ENCODE measurements at regions not wholly inside any gene's neighbourhood (a gene's known extent, or its start where the extent isn't known, plus 50 kb on each side); places are given as distances from the start of the nearest gene placed in this dataset.
A peak's percentile ranks its signal among the peaks of the same experiment; 100 is the strongest.

GRCh38 chr1:198903203-198903602 lies 264.4 kb downstream of the PTPRC start:
- 58% methylated on average over 1 of the region's 3 CpGs for WGBS
- no peak overlapping the region for H3K23ac ChIP-seq (ENCODE audit: low read length in 2 of 2)
- no peak overlapping the region for H2BK5ac ChIP-seq (ENCODE audit: low read depth, low read length, poor library complexity, severe bottlenecking)
- no peak overlapping the region for H2BK15ac ChIP-seq (ENCODE audit: low read depth, poor library complexity, severe bottlenecking)
- peak overlapping the region in 1 of 2 experiments; percentile 43 for H3K18ac ChIP-seq (ENCODE audit: low read depth in 1 of 2, low read length in 2 of 2)
- peaks cover 2 to 20% of the 10 kb centered on the region in 2 experiments for H3K36me3 ChIP-seq (ENCODE audit: control insufficient read depth in 1 of 2, insufficient read depth in 2 of 2, low read depth in 1 of 2, low read length in 2 of 2)
- no peak overlapping the region for H4K91ac ChIP-seq (ENCODE audit: low read length)
- H3K4me3 ChIP-seq (ENCODE audit: insufficient read depth in 1 of 2, low read depth in 1 of 2, low read length in 2 of 2), result no peak overlapping the region
- H3K27me3 ChIP-seq (ENCODE audit: control insufficient read depth in 1 of 2, insufficient read depth in 1 of 2, low read length in 2 of 2), result no peaks in the 10 kb centered on the region
- H2BK120ac ChIP-seq (ENCODE audit: low read depth, low read length), result peak overlapping the region; percentile 73
- H4K8ac ChIP-seq (ENCODE audit: low read length), result peak overlapping the region; percentile 49
- no peak overlapping the region for H3K14ac ChIP-seq (ENCODE audit: low read length in 2 of 2)
- no peak overlapping the region for H3K4me2 ChIP-seq (ENCODE audit: low read length, poor library complexity, severe bottlenecking)
- H3K4ac ChIP-seq (ENCODE audit: low read depth in 1 of 2, low read length in 2 of 2), result peak overlapping the region in 1 of 2 experiments; percentile 64
- H2BK12ac ChIP-seq (ENCODE audit: low read length in 2 of 2), result no peak overlapping the region
- H2AK5ac ChIP-seq (ENCODE audit: low read length, severe bottlenecking), result peak overlapping the region; percentile 77
- no peaks in the 10 kb centered on the region for H3K79me1 ChIP-seq (replicated peaks; ENCODE audit: low read length, poor library complexity, severe bottlenecking)
- peaks cover 5% of the 10 kb centered on the region for H3K4me1 ChIP-seq (ENCODE audit: control insufficient read depth, insufficient read depth, low read depth, low read length)
- no peak for DNase-seq
- no peaks in the 10 kb centered on the region for H3K9me3 ChIP-seq (ENCODE audit: control insufficient read depth, low read length)
- no peak overlapping the region for H3K27ac ChIP-seq (ENCODE audit: low read length, poor library complexity, severe bottlenecking)
- no peak overlapping the region for H3K9ac ChIP-seq (ENCODE audit: low read length)
- H2AFZ ChIP-seq (ENCODE audit: low read depth, low read length), result no peak overlapping the region

- H2BK12ac ChIP-seq (ENCODE audit: low read length in 2 of 2), result no peak overlapping the region
- 97% methylated on average over 1 of the region's 3 CpGs for WGBS
- no peak overlapping the region for H3K4me2 ChIP-seq (ENCODE audit: low read length, poor library complexity, severe bottlenecking)
These were observed 264.8 kb downstream of the PTPRC start for GRCh38 chr1:198903621-198904020.

GRCh38 chr1:198904321-198904720 lies 265.5 kb downstream of the PTPRC start:
- no peak overlapping the region for H2BK15ac ChIP-seq (ENCODE audit: low read depth, poor library complexity, severe bottlenecking)
- H3K23ac ChIP-seq (ENCODE audit: low read length in 2 of 2), result no peak overlapping the region
- no peak overlapping the region for H3K27ac ChIP-seq (ENCODE audit: low read length, poor library complexity, severe bottlenecking)
- peak; percentile 57 for DNase-seq
- no peak overlapping the region for H3K18ac ChIP-seq (ENCODE audit: low read depth in 1 of 2, low read length in 2 of 2)
- H3K14ac ChIP-seq (ENCODE audit: low read length in 2 of 2), result no peak overlapping the region
- no peaks in the 10 kb centered on the region for H3K9me3 ChIP-seq (ENCODE audit: control insufficient read depth, low read length)
- H2BK5ac ChIP-seq (ENCODE audit: low read depth, low read length, poor library complexity, severe bottlenecking), result no peak overlapping the region
- no peak overlapping the region for H4K91ac ChIP-seq (ENCODE audit: low read length)
- no peak overlapping the region for H2BK120ac ChIP-seq (ENCODE audit: low read depth, low read length)
- peaks cover 2 to 12% of the 10 kb centered on the region in 2 experiments for H3K36me3 ChIP-seq (ENCODE audit: control insufficient read depth in 1 of 2, insufficient read depth in 2 of 2, low read depth in 1 of 2, low read length in 2 of 2)
- no peaks in the 10 kb centered on the region for H3K79me1 ChIP-seq (replicated peaks; ENCODE audit: low read length, poor library complexity, severe bottlenecking)
- no peaks in the 10 kb centered on the region for H3K27me3 ChIP-seq (ENCODE audit: control insufficient read depth in 1 of 2, insufficient read depth in 1 of 2, low read length in 2 of 2)
- H2AFZ ChIP-seq (ENCODE audit: low read depth, low read length), result no peak overlapping the region
- no peak overlapping the region for H3K4me2 ChIP-seq (ENCODE audit: low read length, poor library complexity, severe bottlenecking)
- H3K4me3 ChIP-seq (ENCODE audit: insufficient read depth in 1 of 2, low read depth in 1 of 2, low read length in 2 of 2), result no peak overlapping the region
- no peak overlapping the region for H3K4ac ChIP-seq (ENCODE audit: low read depth in 1 of 2, low read length in 2 of 2)
- H2AK5ac ChIP-seq (ENCODE audit: low read length, severe bottlenecking), result no peak overlapping the region
- no peak overlapping the region for H2BK12ac ChIP-seq (ENCODE audit: low read length in 2 of 2)
- no peak overlapping the region for H3K9ac ChIP-seq (ENCODE audit: low read length)
- 0% methylated on average over 1 of the region's 2 CpGs for WGBS
- H3K4me1 ChIP-seq (ENCODE audit: control insufficient read depth, insufficient read depth, low read depth, low read length), result peaks cover 5% of the 10 kb centered on the region
- H4K8ac ChIP-seq (ENCODE audit: low read length), result no peak overlapping the region

More at GRCh38 chr1:198903621-198904020, 264.8 kb downstream of the PTPRC start:
- Histone ChIP-seq H3K36me3 (ENCODE audit: control insufficient read depth in 1 of 2, insufficient read depth in 2 of 2, low read depth in 1 of 2, low read length in 2 of 2) (peaks cover 2 to 19% of the 10 kb centered on the region in 2 experiments), H2BK5ac (ENCODE audit: low read depth, low read length, poor library complexity, severe bottlenecking) (no peak overlapping the region), H2AFZ (ENCODE audit: low read depth, low read length) (no peak overlapping the region), H3K14ac (ENCODE audit: low read length in 2 of 2) (no peak overlapping the region), H3K4me1 (ENCODE audit: control insufficient read depth, insufficient read depth, low read depth, low read length) (peaks cover 5% of the 10 kb centered on the region), H3K9ac (ENCODE audit: low read length) (no peak overlapping the region), H3K4me3 (ENCODE audit: insufficient read depth in 1 of 2, low read depth in 1 of 2, low read length in 2 of 2) (no peak overlapping the region), H3K27ac (ENCODE audit: low read length, poor library complexity, severe bottlenecking) (no peak overlapping the region), H2AK5ac (ENCODE audit: low read length, severe bottlenecking) (no peak overlapping the region), H3K23ac (ENCODE audit: low read length in 2 of 2) (no peak overlapping the region), H3K18ac (ENCODE audit: low read depth in 1 of 2, low read length in 2 of 2) (no peak overlapping the region), H3K4ac (ENCODE audit: low read depth in 1 of 2, low read length in 2 of 2) (no peak overlapping the region), H4K91ac (ENCODE audit: low read length) (no peak overlapping the region), H3K9me3 (ENCODE audit: control insufficient read depth, low read length) (no peaks in the 10 kb centered on the region), H2BK15ac (ENCODE audit: low read depth, poor library complexity, severe bottlenecking) (no peak overlapping the region), H3K27me3 (ENCODE audit: control insufficient read depth in 1 of 2, insufficient read depth in 1 of 2, low read length in 2 of 2) (no peaks in the 10 kb centered on the region), H3K79me1 (replicated peaks; ENCODE audit: low read length, poor library complexity, severe bottlenecking) (no peaks in the 10 kb centered on the region), H4K8ac (ENCODE audit: low read length) (no peak overlapping the region), H2BK120ac (ENCODE audit: low read depth, low read length) (peak overlapping the region; percentile 73)
- DNase-seq, result no peak

GRCh38 chr1:198906739-198907422 lies 268.0 kb downstream of the PTPRC start:
- no peak overlapping the region for H4K8ac ChIP-seq (ENCODE audit: low read length)
- H3K9ac ChIP-seq (ENCODE audit: low read length), result no peak overlapping the region
- H3K14ac ChIP-seq (ENCODE audit: low read length in 2 of 2), result no peak overlapping the region
- H4K91ac ChIP-seq (ENCODE audit: low read length), result no peak overlapping the region
- H2AFZ ChIP-seq (ENCODE audit: low read depth, low read length), result no peak overlapping the region
- peaks cover 5% of the 10 kb centered on the region for H3K4me1 ChIP-seq (ENCODE audit: control insufficient read depth, insufficient read depth, low read depth, low read length)
- H3K79me1 ChIP-seq (replicated peaks; ENCODE audit: low read length, poor library complexity, severe bottlenecking), result no peaks in the 10 kb centered on the region
- H2BK15ac ChIP-seq (ENCODE audit: low read depth, poor library complexity, severe bottlenecking), result no peak overlapping the region
- no peaks in the 10 kb centered on the region for H3K36me3 ChIP-seq (ENCODE audit: control insufficient read depth in 1 of 2, insufficient read depth in 2 of 2, low read depth in 1 of 2, low read length in 2 of 2)
- no peak overlapping the region for H2AK5ac ChIP-seq (ENCODE audit: low read length, severe bottlenecking)
- no peaks in the 10 kb centered on the region for H3K27me3 ChIP-seq (ENCODE audit: control insufficient read depth in 1 of 2, insufficient read depth in 1 of 2, low read length in 2 of 2)
- H3K4me2 ChIP-seq (ENCODE audit: low read length, poor library complexity, severe bottlenecking), result no peak overlapping the region
- no peak for DNase-seq
- H2BK12ac ChIP-seq (ENCODE audit: low read length in 2 of 2), result no peak overlapping the region
- 100% methylated on average over 1 of the region's 4 CpGs for WGBS
- H3K27ac ChIP-seq (ENCODE audit: low read length, poor library complexity, severe bottlenecking), result no peak overlapping the region
- no peak overlapping the region for H2BK5ac ChIP-seq (ENCODE audit: low read depth, low read length, poor library complexity, severe bottlenecking)
- H2BK120ac ChIP-seq (ENCODE audit: low read depth, low read length), result no peak overlapping the region
- no peak overlapping the region for H3K4me3 ChIP-seq (ENCODE audit: insufficient read depth in 1 of 2, low read depth in 1 of 2, low read length in 2 of 2)
- no peak overlapping the region for H3K4ac ChIP-seq (ENCODE audit: low read depth in 1 of 2, low read length in 2 of 2)
- H3K23ac ChIP-seq (ENCODE audit: low read length in 2 of 2), result no peak overlapping the region
- no peaks in the 10 kb centered on the region for H3K9me3 ChIP-seq (ENCODE audit: control insufficient read depth, low read length)
- H3K18ac ChIP-seq (ENCODE audit: low read depth in 1 of 2, low read length in 2 of 2), result no peak overlapping the region

Measured in mesenchymal stem cell (in vitro differentiated cells and primary cell).